ENCODE measurements at regions not wholly inside any gene's neighbourhood (a gene's known extent, or its start where the extent isn't known, plus 50 kb on each side); places are given as distances from the start of the nearest gene placed in this dataset.

DNA sequence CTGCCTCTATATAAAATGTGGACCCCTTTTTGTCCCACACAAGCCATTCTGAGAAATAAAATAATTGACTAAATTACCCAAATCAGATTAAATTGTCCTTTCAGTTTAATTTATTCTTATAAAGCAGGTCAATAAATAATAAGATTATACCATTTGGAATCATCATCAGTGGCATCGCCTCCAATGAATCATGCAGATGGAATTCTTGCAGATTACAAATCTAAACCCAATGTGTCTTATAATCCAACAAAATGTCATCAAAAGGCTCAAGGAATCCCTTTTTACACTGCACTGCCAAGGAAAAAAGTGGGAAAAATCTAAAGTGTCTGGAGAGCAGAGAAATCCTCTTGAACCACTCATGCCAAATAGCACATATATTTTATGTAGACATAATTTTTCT, 138.2 kb upstream of the TSPAN8 start:
- Histone ChIP-seq H3K9me3 (ENCODE audit: severe bottlenecking) (no peaks in the 10 kb centered on the region), H3K27ac (ENCODE audit: poor library complexity, severe bottlenecking) (no peak overlapping the region), H3K27me3 (ENCODE audit: insufficient read depth, poor library complexity, severe bottlenecking) (no peaks in the 10 kb centered on the region), H3K4me3 (ENCODE audit: severe bottlenecking) (no peak overlapping the region), H3K36me3 (ENCODE audit: low read depth) (no peaks in the 10 kb centered on the region), H3K4me1 (ENCODE audit: insufficient read depth, poor library complexity, severe bottlenecking) (no peaks in the 10 kb centered on the region)
- DNase-seq (ENCODE audit: low spot score) (no peak), ATAC-seq (ENCODE audit: low read depth) (no peak)
- TF ChIP-seq, protein P1, sequence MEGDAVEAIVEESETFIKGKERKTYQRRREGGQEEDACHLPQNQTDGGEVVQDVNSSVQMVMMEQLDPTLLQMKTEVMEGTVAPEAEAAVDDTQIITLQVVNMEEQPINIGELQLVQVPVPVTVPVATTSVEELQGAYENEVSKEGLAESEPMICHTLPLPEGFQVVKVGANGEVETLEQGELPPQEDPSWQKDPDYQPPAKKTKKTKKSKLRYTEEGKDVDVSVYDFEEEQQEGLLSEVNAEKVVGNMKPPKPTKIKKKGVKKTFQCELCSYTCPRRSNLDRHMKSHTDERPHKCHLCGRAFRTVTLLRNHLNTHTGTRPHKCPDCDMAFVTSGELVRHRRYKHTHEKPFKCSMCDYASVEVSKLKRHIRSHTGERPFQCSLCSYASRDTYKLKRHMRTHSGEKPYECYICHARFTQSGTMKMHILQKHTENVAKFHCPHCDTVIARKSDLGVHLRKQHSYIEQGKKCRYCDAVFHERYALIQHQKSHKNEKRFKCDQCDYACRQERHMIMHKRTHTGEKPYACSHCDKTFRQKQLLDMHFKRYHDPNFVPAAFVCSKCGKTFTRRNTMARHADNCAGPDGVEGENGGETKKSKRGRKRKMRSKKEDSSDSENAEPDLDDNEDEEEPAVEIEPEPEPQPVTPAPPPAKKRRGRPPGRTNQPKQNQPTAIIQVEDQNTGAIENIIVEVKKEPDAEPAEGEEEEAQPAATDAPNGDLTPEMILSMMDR (IDR thresholded peaks at IDR 0.05; ENCODE audit: poor library complexity, severe bottlenecking), result no peak

GRCh38 chr12:71291746-71292145, 133.9 kb upstream of the TSPAN8 start:
- ATAC-seq (ENCODE audit: low read depth) (no peak), DNase-seq (ENCODE audit: low spot score) (no peak)
- TF ChIP-seq, protein P1 (IDR thresholded peaks at IDR 0.05; ENCODE audit: poor library complexity, severe bottlenecking), result no peak

GRCh38 chr12:71283883-71284282, 126.1 kb upstream of the TSPAN8 start:
- no peaks in the 10 kb centered on the region for H3K4me1 ChIP-seq (ENCODE audit: insufficient read depth, poor library complexity, severe bottlenecking)
- no peak overlapping the region for H3K27ac ChIP-seq (ENCODE audit: poor library complexity, severe bottlenecking)
- ATAC-seq (ENCODE audit: low read depth) (no peak), DNase-seq (ENCODE audit: low spot score) (no peak)
- no peak overlapping the region for H3K4me3 ChIP-seq (ENCODE audit: severe bottlenecking)
- TF ChIP-seq, protein P1 (IDR thresholded peaks at IDR 0.05; ENCODE audit: poor library complexity, severe bottlenecking), result no peak
- no peaks in the 10 kb centered on the region for H3K27me3 ChIP-seq (ENCODE audit: insufficient read depth, poor library complexity, severe bottlenecking)
- H3K9me3 ChIP-seq (ENCODE audit: severe bottlenecking), result no peaks in the 10 kb centered on the region
- no peaks in the 10 kb centered on the region for H3K36me3 ChIP-seq (ENCODE audit: low read depth)

More at GRCh38 chr12:71291746-71292145, 133.9 kb upstream of the TSPAN8 start:
- no peaks in the 10 kb centered on the region for H3K4me1 ChIP-seq (ENCODE audit: insufficient read depth, poor library complexity, severe bottlenecking)
- H3K9me3 ChIP-seq (ENCODE audit: severe bottlenecking), result no peaks in the 10 kb centered on the region
- no peak overlapping the region for H3K27ac ChIP-seq (ENCODE audit: poor library complexity, severe bottlenecking)
- no peaks in the 10 kb centered on the region for H3K27me3 ChIP-seq (ENCODE audit: insufficient read depth, poor library complexity, severe bottlenecking)
- H3K4me3 ChIP-seq (ENCODE audit: severe bottlenecking), result no peak overlapping the region
- no peaks in the 10 kb centered on the region for H3K36me3 ChIP-seq (ENCODE audit: low read depth)

DNA sequence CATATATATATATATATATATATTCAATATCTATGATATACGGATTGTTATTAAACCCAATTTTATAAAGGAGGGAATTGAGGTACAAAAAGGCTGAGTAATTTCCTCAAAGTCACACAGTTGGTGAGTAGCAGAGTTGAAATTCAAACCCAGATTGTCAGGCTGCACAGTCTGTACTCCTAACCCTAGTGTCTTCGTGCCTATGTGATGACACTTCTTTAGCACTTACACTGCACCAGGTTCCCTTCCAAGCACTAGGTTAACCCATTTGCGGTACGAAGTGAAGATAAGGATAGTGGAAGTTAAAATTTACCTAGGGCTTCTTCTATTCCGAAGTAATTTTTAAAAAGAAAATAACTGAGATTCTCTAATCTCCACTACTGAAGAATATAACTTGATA, 125.1 kb upstream of the TSPAN8 start:
- Histone ChIP-seq H3K36me3 (ENCODE audit: low read depth) (no peaks in the 10 kb centered on the region), H3K27ac (ENCODE audit: poor library complexity, severe bottlenecking) (no peak overlapping the region), H3K27me3 (ENCODE audit: insufficient read depth, poor library complexity, severe bottlenecking) (peaks cover 5% of the 10 kb centered on the region), H3K9me3 (ENCODE audit: severe bottlenecking) (no peaks in the 10 kb centered on the region), H3K4me3 (ENCODE audit: severe bottlenecking) (no peak overlapping the region), H3K4me1 (ENCODE audit: insufficient read depth, poor library complexity, severe bottlenecking) (no peaks in the 10 kb centered on the region)
- no peak for DNase-seq (ENCODE audit: low spot score)
- ATAC-seq (ENCODE audit: low read depth), result no peak
- TF ChIP-seq, protein P1 (IDR thresholded peaks at IDR 0.05; ENCODE audit: poor library complexity, severe bottlenecking), result no peak

DNA sequence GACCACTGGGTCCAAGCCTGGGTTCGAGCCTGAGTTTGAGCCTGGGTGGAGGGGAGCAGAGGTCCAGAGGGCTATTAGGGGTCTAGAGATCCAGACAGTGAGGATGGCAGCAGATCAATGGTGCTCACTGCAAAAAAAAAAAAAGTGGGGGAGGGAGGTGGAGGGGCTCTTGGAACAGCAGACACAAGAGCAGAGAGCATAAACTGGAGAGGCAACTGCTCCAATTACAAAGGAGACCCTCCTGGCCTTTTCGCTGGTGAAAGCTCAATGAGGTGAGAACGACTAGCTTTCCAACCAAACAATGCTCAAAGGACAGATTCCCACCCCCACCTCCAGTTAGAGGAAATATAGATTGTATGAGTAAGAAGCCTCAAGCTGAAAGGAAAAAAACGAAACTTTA, 124.2 kb upstream of the TSPAN8 start:
- H3K27ac ChIP-seq (ENCODE audit: poor library complexity, severe bottlenecking), result no peak overlapping the region
- no peak for ATAC-seq (ENCODE audit: low read depth)
- H3K4me3 ChIP-seq (ENCODE audit: severe bottlenecking), result no peak overlapping the region
- DNase-seq (ENCODE audit: low spot score), result no peak
- no peaks in the 10 kb centered on the region for H3K36me3 ChIP-seq (ENCODE audit: low read depth)
- TF ChIP-seq, protein P1 (IDR thresholded peaks at IDR 0.05; ENCODE audit: poor library complexity, severe bottlenecking), result no peak
- H3K4me1 ChIP-seq (ENCODE audit: insufficient read depth, poor library complexity, severe bottlenecking), result no peaks in the 10 kb centered on the region
- no peaks in the 10 kb centered on the region for H3K9me3 ChIP-seq (ENCODE audit: severe bottlenecking)
- peaks cover 5% of the 10 kb centered on the region for H3K27me3 ChIP-seq (ENCODE audit: insufficient read depth, poor library complexity, severe bottlenecking)

Data from RWPE2 (cell line).